DND-41 (cell line): ENCODE measurements at regions not wholly inside any gene's neighbourhood (a gene's known extent, or its start where the extent isn't known, plus 50 kb on each side); places are given as distances from the start of the nearest gene placed in this dataset.

Source experiments
- ATAC-seq: fragments of 200-7000 bp; cut with Tn5 transposase; 3 replicates; pipeline ENCODE4 v1.9.1; 2021; ENCODE audit warnings: low read depth; ENCODE audit not compliant: insufficient read depth
- DNase-seq: peaks from one replicate; pipeline ENCODE4 v3.0.0-alpha.2; 2020
- H2AFZ ChIP-seq: 2 replicates; pipeline ENCODE4 v1.6.0; 2012; ENCODE audit warnings: low read depth, low read length
- H3K27ac ChIP-seq: 2 replicates; pipeline ENCODE4 v1.5.1; 2012; ENCODE audit warnings: low read length, inconsistent platforms
- H3K27me3 ChIP-seq: fragments of 200-600 bp; sonication (generic); 2 replicates; pipeline ENCODE4 v1.6.0; 2012; ENCODE audit warnings: low read length, mild to moderate bottlenecking, inconsistent platforms; ENCODE audit not compliant: insufficient read depth, poor library complexity
- H3K36me3 ChIP-seq: 2 replicates; pipeline ENCODE4 v1.5.1; 2012; ENCODE audit warnings: low read length, inconsistent platforms; ENCODE audit not compliant: insufficient read depth
- H3K4me1 ChIP-seq: 2 replicates; pipeline ENCODE4 v1.5.1; 2012; ENCODE audit warnings: mild to moderate bottlenecking, low read length; ENCODE audit not compliant: insufficient read depth
- H3K4me2 ChIP-seq: 2 replicates; pipeline ENCODE4 v1.6.0; 2012; ENCODE audit warnings: mild to moderate bottlenecking, moderate library complexity, low read length, inconsistent platforms; ENCODE audit not compliant: insufficient read depth
- H3K4me3 ChIP-seq, 2 experiments: fragments of 200-600 bp in 1 of 2; shearing (Covaris generic) in 1 of 2; 2 replicates each; pipeline ENCODE4 v1.5.1; 2012 to 2016; ENCODE audit warnings: inconsistent platforms in 2 of 2, low read length in 2 of 2, mild to moderate bottlenecking in 2 of 2, low read depth in 1 of 2, moderate library complexity in 1 of 2
- H3K79me2 ChIP-seq: 2 replicates; pipeline ENCODE4 v1.6.0; 2012; ENCODE audit warnings: low read length, inconsistent platforms; ENCODE audit not compliant: insufficient read depth
- H3K9ac ChIP-seq: 2 replicates; pipeline ENCODE4 v1.6.0; 2012; ENCODE audit warnings: low read depth, mild to moderate bottlenecking, inconsistent platforms, low read length, moderate library complexity
- H3K9me3 ChIP-seq: 2 replicates; pipeline ENCODE4 v1.5.1; 2012; ENCODE audit warnings: low read length, moderate library complexity, mild to moderate bottlenecking, inconsistent platforms; ENCODE audit not compliant: insufficient read depth, severe bottlenecking
- H4K20me1 ChIP-seq: 2 replicates; pipeline ENCODE4 v1.6.0; 2012; ENCODE audit warnings: low read length; ENCODE audit not compliant: insufficient read depth
- CTCF ChIP-seq: IDR thresholded peaks from 2 replicates; pipeline ENCODE4 v1.5.1; 2012; ENCODE audit warnings: borderline replicate concordance, low read length, moderate library complexity, mild to moderate bottlenecking; ENCODE audit not compliant: poor library complexity, severe bottlenecking; ENCODE audit errors: extremely low read depth
- EZH2 ChIP-seq: IDR thresholded peaks from 3 replicates; pipeline ENCODE4 v1.6.1; 2012; ENCODE audit warnings: borderline replicate concordance, low read depth, mild to moderate bottlenecking, moderate library complexity, low read length, inconsistent platforms; ENCODE audit not compliant: severe bottlenecking

- Histone ChIP-seq H3K4me3 (no peak overlapping the region), H3K36me3 (no peaks in the 10 kb centered on the region), H3K27me3 (no peaks in the 10 kb centered on the region), H4K20me1 (no peaks in the 10 kb centered on the region), H2AFZ (no peak overlapping the region), H3K4me2 (no peak overlapping the region), H3K9ac (no peak overlapping the region), H3K9me3 (no peaks in the 10 kb centered on the region), H3K27ac (no peak overlapping the region), H3K79me2 (no peaks in the 10 kb centered on the region), H3K4me1 (no peaks in the 10 kb centered on the region)
- no peak for DNase-seq
- no peak for ATAC-seq
- TF ChIP-seq EZH2 (no peak), CTCF (no peak)
Measured at GRCh38 chr5:167263185-167263584, 1028.3 kb upstream of the WWC1 start.

GRCh38 chr5:167264348-167264747 is 1027.1 kb upstream of the WWC1 start:
- H3K4me2 ChIP-seq, result no peak overlapping the region
- H2AFZ ChIP-seq, result no peak overlapping the region
- ATAC-seq (no peak), DNase-seq (no peak)
- no peak overlapping the region for H3K9ac ChIP-seq
- H3K27ac ChIP-seq, result no peak overlapping the region
- no peaks in the 10 kb centered on the region for H3K4me1 ChIP-seq
- H3K27me3 ChIP-seq, result no peaks in the 10 kb centered on the region
- no peaks in the 10 kb centered on the region for H3K36me3 ChIP-seq
- TF ChIP-seq EZH2 (no peak), CTCF (no peak)
- no peaks in the 10 kb centered on the region for H4K20me1 ChIP-seq
- no peak overlapping the region for H3K4me3 ChIP-seq
- H3K79me2 ChIP-seq, result no peaks in the 10 kb centered on the region
- H3K9me3 ChIP-seq, result no peaks in the 10 kb centered on the region

GRCh38 chr5:167268337-167268736 is 1023.1 kb upstream of the WWC1 start:
- H3K9ac ChIP-seq, result no peak overlapping the region
- H3K4me3 ChIP-seq, result no peak overlapping the region
- H2AFZ ChIP-seq, result no peak overlapping the region
- DNase-seq (no peak), ATAC-seq (no peak)
- H3K9me3 ChIP-seq, result no peaks in the 10 kb centered on the region
- no peaks in the 10 kb centered on the region for H3K36me3 ChIP-seq
- TF ChIP-seq CTCF (no peak), EZH2 (no peak)
- no peak overlapping the region for H3K4me2 ChIP-seq
- H3K27ac ChIP-seq, result no peak overlapping the region
- H3K27me3 ChIP-seq, result no peaks in the 10 kb centered on the region
- no peaks in the 10 kb centered on the region for H3K4me1 ChIP-seq
- no peaks in the 10 kb centered on the region for H3K79me2 ChIP-seq
- H4K20me1 ChIP-seq, result no peaks in the 10 kb centered on the region

- H3K4me2 ChIP-seq, result no peak overlapping the region
- H3K27ac ChIP-seq, result no peak overlapping the region
- DNase-seq, result no peak
- no peak overlapping the region for H2AFZ ChIP-seq
- no peak for ATAC-seq
- no peak overlapping the region for H3K4me3 ChIP-seq
- no peaks in the 10 kb centered on the region for H3K4me1 ChIP-seq
- H3K9ac ChIP-seq, result no peak overlapping the region
- no peaks in the 10 kb centered on the region for H3K27me3 ChIP-seq
- TF ChIP-seq CTCF, result no peak
- TF ChIP-seq EZH2, result no peak
- no peaks in the 10 kb centered on the region for H3K79me2 ChIP-seq
- no peaks in the 10 kb centered on the region for H4K20me1 ChIP-seq
- H3K36me3 ChIP-seq, result no peaks in the 10 kb centered on the region
- H3K9me3 ChIP-seq, result no peaks in the 10 kb centered on the region
Measured at GRCh38 chr5:167269146-167269545, 1022.3 kb upstream of the WWC1 start.
